NCI-H526 (cell line): ENCODE measurements at regions not wholly inside any gene's neighbourhood (a gene's known extent, or its start where the extent isn't known, plus 50 kb on each side); places are given as distances from the start of the nearest gene placed in this dataset.

Source experiments
- DNase-seq, 2 experiments: peaks; one replicate each; lab custom pipeline; 2025; lab: John Stamatoyannopoulos, UW

GRCh38 chr2:16507655-16508489, 157.8 kb downstream of the CYRIA start:
- DNase-seq = peak in 1 of 2 experiments; percentile 66

DNA sequence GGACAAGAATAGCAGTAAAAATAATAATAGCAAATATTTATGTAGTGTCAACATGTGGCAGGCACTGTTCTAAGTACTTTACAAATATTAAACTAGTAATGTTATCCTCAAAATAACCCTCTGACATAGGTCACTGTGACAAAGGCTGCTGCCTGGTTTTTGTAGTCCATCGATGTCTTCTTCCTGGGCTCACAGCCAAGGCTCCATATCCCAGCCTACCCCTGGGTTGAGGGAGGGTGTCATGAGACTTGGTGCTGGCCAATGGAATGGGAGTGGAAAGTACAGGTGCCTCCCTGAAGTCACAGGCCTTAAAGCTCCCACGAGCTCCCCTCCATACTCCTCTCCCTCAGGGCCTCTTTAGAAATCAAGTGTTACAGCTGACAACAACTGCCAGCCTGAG, 159.3 kb downstream of the CYRIA start:
- DNase-seq = no peak

DNA sequence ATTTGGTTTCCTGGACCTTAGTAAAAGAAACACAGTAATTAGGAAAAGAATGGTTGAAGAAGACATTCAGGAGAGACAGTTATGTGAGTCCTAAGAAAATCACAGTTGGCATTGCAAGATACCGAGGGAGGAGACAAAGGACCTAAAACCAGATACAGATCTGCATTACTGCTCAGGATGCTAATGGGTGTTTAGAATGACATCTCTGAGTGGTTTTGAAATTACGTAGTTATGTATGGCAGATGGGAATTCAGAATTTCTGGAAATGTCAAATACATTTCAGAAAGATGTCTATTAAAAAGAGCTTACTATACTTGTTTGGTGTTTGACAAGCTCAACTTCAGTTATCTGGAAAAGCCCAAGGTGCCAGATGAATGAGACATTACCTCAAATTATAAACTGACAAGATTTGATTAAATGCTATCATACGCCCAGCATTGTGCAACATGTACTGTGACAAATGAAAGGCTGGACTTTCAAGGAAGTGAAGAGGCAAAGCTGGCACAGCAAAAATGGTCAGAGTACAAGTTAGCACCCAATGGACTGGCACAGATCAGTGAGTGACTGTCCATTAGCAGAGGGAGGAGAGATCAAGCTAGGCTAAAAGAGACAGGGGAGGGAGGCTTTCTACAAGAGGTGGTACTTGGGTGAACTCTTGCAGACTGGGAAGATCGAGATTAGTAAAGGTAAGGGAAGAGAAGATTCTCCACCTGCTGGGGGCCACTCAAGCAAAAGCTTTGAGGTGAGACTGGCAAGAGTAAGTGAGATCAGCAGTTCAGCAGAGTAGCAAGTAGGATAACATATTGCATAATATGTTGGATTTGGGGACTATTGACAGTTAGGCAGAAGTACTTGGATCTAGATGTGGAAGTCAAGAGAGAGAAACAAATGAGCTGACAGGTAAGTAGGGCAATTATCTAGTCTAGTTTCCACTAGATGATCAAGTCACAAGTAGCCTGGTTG, 168.9 kb downstream of the CYRIA start:
- DNase-seq = no peak

- no peak for DNase-seq
Measured at GRCh38 chr2:16495509-16496208, 170.0 kb downstream of the CYRIA start.

- no peak for DNase-seq
Measured at GRCh38 chr2:16494836-16495508, 170.7 kb downstream of the CYRIA start.

DNA sequence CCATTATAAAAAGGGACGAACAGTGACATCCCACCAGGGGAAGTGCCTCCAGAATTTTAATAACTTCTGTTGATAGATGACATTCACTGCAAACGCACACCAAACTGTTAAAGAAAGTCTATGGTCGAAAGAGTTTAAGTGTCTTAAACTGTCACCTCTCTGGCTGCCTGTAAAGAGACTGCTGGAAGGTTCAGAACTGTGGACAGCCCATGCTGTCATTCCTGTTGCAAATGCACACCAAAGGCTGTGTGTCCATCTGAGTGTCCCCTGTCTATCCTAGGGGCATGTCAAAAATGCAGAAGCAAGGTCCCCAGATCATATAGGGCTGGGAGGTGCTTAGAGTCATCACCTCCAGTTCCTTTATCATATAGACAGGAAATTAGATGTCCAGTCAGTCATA, 171.8 kb downstream of the CYRIA start:
- DNase-seq = no peak

DNA sequence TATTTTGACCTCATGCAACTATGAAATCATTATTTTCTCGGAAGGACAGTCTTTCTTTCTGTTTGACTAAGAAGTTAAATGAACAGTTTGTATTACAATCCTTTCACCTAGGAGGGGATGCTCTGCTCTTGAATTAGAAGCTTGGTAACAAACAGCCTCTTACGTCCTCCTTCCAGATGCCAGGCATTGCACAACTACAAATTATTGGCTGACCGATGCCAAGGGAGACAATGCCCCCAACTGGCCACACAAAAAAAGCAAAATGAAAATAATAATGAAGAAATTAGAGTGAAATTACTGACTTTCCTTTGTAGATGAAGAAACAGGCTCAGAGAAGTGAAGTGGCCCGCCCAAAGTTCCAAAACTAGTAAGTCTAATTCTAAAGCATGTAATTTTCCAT, 177.9 kb downstream of the CYRIA start:
- DNase-seq = peak; percentile 10 to 31

DNA sequence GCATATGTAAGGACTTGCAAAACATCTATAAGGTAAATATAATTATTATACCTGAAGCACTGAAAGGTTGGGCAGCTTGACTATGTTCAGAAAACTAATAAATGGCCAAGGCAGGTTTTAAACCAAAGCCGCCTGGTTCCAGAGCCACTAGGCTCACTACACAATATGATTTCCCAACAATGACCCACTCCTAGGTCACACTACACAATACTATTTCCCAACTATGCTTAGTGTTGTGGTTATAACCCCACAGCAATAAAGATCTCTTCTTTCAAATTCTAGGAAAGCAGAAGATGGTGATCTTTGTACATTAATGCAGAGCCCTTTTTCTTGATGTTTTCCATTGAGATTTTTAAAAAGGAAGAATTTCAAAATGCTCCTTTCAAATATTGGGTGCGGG, 180.4 kb downstream of the CYRIA start:
- DNase-seq = no peak

DNA sequence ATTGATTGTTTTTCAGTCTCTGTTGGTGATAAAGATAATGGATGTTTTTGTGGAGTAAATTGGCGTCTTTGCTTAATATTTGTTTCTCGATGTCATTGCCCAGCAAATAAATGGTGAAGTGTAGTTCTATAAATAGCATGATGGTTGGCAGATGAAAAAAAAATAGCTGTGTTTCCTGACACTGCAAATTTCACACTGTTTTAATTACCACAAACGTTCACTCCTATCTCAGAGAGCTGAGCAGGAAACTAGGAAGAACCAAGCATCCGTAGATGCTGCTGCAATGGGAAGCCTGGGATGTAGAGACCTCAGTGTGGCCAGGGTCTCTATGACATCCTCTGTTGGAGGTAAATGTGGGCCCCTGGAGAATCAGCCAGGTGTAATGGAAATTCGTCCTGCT, 183.2 kb downstream of the CYRIA start:
- no peak for DNase-seq

GRCh38 chr2:16481351-16481750, 184.3 kb downstream of the CYRIA start:
- no peak for DNase-seq

DNA sequence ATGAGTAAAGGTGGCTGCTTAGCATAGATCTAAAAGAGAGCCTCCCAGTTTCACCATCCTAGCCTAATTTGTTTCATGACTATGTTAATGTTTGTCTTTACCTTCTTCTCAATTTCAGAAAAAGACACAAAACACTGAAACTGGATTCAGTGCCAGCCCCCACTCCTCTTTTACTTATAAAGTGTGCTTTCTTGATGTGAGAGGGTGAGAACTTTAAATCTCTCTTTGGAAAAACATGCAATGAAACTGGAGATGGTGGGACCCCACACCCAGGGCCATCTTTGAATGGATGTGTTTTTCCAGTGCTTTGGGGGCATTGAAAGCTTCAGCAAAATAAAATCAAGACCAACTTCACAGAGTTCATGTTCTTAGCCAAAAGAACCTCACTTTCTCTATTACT, 185.9 kb downstream of the CYRIA start:
- no peak for DNase-seq

DNA sequence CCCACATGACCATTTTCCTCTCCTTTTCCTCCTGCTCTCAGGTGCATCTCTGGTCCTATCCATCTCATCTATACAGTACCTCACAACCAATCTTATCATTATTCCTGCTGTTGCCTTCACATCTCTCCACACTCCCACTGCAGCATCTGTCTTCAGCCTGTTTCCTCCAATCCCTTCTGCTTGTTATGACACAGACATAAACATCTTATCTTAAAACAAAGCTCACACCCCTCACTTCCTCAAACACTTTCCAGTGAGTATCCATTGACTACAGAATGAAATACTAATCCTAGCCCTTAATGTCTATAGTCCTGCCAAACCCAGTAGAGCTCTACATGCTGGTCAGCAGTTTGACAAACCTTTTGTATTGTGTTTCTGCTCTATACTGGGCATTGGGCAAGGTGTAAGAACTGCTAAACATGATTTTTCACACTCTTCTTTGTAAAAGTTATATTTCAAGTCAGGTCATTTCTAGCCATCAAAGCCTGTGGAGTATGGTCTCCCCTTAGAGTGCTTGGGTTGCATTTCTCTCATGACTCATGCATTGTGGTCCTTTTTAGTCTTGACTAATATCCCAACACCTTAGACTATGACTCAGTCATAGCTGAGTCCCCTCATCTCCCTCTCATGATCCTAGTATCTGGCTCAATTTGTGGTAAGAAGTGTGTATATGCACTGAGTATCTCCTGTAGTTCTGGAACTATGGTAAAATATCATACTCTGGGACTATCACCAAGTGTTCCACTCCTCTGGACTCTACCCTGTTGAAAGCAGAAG, 187.0 kb downstream of the CYRIA start:
- no peak for DNase-seq

GRCh38 chr2:16477648-16478047, 188.0 kb downstream of the CYRIA start:
- DNase-seq = no peak

DNA sequence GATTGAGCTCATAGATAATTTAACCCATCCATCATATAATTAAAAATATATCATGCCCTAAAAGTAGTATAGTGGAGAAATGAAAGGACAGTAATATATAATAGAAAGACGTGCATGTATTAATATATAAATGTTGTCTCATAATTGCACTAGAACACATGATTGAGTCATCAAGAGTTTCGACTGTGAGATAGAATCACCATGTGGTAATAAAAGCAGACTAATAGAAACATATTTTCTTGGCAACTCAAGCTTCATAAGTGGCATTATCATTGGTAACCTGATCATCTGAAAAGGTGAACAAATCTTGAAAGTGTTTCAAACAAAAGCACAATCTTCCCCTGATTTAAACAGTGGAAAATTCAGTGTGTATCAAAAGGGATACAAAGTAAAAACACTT, 188.8 kb downstream of the CYRIA start:
- DNase-seq = no peak

GRCh38 chr2:16475986-16476567, 189.6 kb downstream of the CYRIA start:
- no peak for DNase-seq

- no peak for DNase-seq
Measured at GRCh38 chr2:16475586-16475985, 190.0 kb downstream of the CYRIA start.

GRCh38 chr2:16473575-16473974, 192.1 kb downstream of the CYRIA start:
- no peak for DNase-seq

DNA sequence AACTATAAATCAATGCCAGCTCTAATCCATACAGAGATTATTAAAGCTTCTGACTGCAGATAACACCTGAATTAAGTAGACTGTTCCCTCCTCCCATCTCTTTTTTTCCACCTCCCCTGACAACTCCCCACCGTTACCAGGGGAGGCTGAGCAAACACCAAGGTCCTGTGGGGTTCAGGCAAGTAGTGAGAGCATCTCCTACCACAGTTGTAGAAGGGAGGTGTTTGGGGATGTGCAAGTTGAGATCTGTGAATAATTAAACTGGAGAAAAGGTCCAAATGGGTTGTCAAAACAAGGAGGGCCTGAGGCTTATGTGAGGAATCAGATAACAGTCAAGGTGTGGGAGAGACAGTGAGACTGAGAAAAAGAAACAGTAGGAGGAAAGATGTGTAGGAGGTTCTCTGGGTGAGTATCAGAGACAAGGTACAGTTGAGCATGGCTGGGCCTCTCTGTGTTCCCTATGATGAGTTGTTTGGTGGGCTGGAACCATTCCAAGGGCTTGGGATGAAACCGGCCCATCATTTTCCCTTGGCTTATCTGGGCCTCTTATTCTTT, 194.6 kb downstream of the CYRIA start:
- no peak for DNase-seq

- DNase-seq = no peak
Measured at GRCh38 chr2:16466821-16467151, 198.8 kb downstream of the CYRIA start.

DNA sequence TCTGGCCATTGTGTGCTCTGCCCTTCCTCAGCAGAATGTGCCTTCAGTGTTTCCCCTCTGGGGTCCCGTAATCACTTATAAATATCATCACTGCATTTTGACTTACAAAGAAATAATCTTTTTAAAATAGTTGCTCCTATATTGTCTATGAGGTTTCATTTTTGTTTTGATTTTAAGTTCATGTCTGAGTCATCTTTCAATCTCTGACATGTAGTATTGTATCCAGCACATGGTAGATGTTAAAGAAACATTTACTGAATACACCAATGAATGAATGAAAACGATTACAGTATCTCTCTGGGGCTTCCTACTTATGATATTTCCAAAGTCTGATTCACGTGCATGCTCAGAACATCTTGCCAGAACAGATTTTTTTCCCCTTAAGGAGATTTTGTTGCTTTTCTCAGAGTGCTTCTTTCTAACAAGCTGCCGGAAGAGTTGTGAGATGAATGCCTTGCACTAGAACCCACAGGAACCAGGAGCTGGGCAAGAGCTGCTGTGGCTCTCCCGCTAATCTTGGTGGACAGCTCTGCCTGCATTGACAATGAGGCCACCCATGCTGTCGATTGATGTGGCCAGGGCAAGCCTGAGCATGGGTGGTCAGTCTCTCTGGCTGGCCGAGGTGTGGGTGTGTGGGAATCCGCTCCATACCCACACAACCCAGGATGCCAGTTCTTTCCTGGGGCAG, 199.4 kb downstream of the CYRIA start:
- DNase-seq = no peak
